ENCODE measurements at regions not wholly inside any gene's neighbourhood (a gene's known extent, or its start where the extent isn't known, plus 50 kb on each side); places are given as distances from the start of the nearest gene placed in this dataset.

DNA sequence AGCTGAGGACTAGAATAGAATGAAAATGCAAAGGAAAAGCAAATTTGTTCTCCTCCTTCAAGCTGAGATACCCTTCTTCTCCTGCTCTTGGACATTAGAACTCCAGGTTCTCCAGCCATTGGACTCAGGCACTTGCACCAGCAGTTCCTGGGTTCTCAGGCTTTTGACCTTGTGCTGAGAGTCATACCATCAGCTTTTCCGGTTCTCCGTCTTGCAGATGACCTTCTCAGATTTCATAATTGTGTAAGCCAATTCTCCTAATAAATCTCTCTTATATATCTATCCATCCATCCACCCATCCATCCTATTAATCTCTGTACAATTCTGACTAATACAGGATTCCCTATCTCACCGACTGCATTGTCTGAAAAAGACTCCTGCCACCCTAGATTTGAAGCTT, 108.3 kb downstream of the AHR start:
- TF ChIP-seq, protein P1, sequence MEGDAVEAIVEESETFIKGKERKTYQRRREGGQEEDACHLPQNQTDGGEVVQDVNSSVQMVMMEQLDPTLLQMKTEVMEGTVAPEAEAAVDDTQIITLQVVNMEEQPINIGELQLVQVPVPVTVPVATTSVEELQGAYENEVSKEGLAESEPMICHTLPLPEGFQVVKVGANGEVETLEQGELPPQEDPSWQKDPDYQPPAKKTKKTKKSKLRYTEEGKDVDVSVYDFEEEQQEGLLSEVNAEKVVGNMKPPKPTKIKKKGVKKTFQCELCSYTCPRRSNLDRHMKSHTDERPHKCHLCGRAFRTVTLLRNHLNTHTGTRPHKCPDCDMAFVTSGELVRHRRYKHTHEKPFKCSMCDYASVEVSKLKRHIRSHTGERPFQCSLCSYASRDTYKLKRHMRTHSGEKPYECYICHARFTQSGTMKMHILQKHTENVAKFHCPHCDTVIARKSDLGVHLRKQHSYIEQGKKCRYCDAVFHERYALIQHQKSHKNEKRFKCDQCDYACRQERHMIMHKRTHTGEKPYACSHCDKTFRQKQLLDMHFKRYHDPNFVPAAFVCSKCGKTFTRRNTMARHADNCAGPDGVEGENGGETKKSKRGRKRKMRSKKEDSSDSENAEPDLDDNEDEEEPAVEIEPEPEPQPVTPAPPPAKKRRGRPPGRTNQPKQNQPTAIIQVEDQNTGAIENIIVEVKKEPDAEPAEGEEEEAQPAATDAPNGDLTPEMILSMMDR (IDR thresholded peaks at IDR 0.05), result no peak
- no peak overlapping the region for H3K4me3 Mint-ChIP-seq (ENCODE audit: unreplicated experiment)
- H3K27me3 Mint-ChIP-seq (ENCODE audit: low read depth), result no peaks in the 10 kb centered on the region
- H3K36me3 Mint-ChIP-seq (ENCODE audit: low read depth), result no peaks in the 10 kb centered on the region
- peak overlapping the region; percentile 85 for H3K27ac Mint-ChIP-seq (ENCODE audit: unreplicated experiment)
- no peaks in the 10 kb centered on the region for H3K9me3 Mint-ChIP-seq (ENCODE audit: low read depth)
- H3K4me1 Mint-ChIP-seq (ENCODE audit: low read depth), result peaks cover 41% of the 10 kb centered on the region
- DNase-seq (ENCODE audit: low spot score), result no peak

DNA sequence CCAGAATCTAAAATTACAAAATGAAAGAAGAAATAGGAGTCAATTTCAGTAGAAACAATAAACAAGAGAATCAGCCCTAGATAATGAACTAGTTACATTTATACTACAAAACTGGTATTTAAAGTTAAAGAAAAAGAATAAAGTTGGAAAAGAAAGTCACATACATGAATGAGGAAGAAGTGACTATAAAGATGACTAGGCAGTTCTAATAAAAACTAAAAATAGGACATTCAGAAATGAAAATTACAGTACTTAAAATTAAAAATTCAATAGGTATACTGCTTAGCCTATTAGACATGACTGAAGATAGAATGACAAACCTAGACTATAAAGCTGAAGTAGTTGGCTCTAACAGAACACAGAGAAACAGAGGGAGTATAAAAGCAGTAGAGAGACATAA, 108.8 kb downstream of the AHR start:
- Mint-ChIP-seq H3K9me3 (ENCODE audit: low read depth) (no peaks in the 10 kb centered on the region), H3K4me1 (ENCODE audit: low read depth) (peaks cover 41% of the 10 kb centered on the region), H3K27me3 (ENCODE audit: low read depth) (no peaks in the 10 kb centered on the region), H3K4me3 (ENCODE audit: unreplicated experiment) (no peak overlapping the region), H3K36me3 (ENCODE audit: low read depth) (no peaks in the 10 kb centered on the region), H3K27ac (ENCODE audit: unreplicated experiment) (peak overlapping the region; percentile 85)
- TF ChIP-seq, protein P1 (IDR thresholded peaks at IDR 0.05), result no peak
- no peak for DNase-seq (ENCODE audit: low spot score)

DNA sequence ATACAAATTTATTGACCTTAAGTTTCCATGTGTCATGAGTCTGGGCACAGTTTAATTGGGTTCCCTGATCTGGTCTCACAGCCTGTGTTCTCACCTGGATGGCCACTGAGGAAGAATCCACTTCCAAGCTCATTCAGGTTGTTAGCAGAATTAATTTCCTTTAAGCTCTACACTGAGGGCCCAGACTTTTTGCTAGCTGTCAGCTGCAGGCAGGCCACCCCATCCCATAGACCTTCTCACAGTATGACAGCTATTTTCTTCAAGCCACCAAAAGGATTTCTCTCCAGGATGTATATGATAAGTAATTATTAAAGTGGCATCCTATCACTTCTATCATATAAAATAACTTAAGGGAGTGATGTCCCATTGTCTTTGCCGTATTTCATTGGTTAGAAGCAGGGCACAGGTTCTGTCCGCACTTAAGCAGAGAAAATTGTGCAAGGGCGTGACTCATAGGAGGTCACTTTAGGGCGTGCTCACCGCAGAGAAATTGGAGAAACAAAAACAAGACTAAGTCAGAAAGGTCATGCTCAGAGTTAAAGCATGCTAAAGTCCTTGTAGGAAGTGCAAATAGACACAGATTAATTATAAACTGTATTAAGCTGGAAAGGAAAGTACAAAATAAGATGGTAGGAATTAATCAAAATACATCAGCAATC, 109.9 kb downstream of the AHR start:
- no peak for DNase-seq (ENCODE audit: low spot score)
- TF ChIP-seq, protein P1 (IDR thresholded peaks at IDR 0.05), result no peak
- Mint-ChIP-seq H3K27ac (ENCODE audit: unreplicated experiment) (peak overlapping the region; percentile 58), H3K4me1 (ENCODE audit: low read depth) (peaks cover 36% of the 10 kb centered on the region), H3K27me3 (ENCODE audit: low read depth) (no peaks in the 10 kb centered on the region), H3K9me3 (ENCODE audit: low read depth) (no peaks in the 10 kb centered on the region), H3K4me3 (ENCODE audit: unreplicated experiment) (no peak overlapping the region), H3K36me3 (ENCODE audit: low read depth) (no peaks in the 10 kb centered on the region)

DNA sequence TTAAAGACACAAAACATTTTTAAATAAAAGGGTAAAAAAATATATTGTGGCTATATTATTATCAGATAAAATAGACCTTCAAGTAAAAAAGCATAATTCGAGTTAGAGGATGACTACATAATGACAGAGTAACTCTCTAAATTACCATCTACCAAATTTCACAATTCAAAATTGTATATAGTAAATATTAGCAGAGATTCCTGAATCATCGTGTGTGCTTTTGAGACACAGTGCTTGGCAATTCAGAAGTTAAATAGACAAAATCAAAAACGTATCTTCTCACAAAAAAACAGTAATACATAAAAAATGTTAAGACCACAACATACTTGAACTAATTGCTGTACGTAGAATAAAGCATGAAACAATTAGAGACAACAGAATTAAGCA, 110.4 kb downstream of the AHR start:
- no peak overlapping the region for H3K27ac Mint-ChIP-seq (ENCODE audit: unreplicated experiment)
- DNase-seq (ENCODE audit: low spot score), result no peak
- H3K4me1 Mint-ChIP-seq (ENCODE audit: low read depth), result peaks cover 36% of the 10 kb centered on the region
- H3K27me3 Mint-ChIP-seq (ENCODE audit: low read depth), result no peaks in the 10 kb centered on the region
- no peaks in the 10 kb centered on the region for H3K9me3 Mint-ChIP-seq (ENCODE audit: low read depth)
- H3K36me3 Mint-ChIP-seq (ENCODE audit: low read depth), result no peaks in the 10 kb centered on the region
- TF ChIP-seq, protein P1 (IDR thresholded peaks at IDR 0.05), result no peak
- H3K4me3 Mint-ChIP-seq (ENCODE audit: unreplicated experiment), result no peak overlapping the region

DNA sequence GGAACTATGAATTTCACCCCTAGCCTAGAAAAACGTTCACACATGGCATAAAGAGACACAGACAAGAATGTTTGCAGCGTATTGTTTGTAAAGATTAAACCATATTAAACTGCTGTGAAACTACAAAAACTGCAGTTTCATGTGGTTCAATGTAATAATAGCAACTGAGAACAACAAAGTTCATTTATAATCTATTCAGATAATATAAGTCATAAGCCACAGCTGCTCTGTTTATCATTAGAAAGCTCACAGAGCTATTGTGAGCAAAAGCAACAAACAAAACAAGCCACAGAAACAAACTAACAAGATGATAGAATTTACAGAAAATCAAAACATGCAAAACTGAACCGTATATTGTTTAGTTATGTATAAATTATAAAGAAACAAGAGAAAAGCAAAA, 113.5 kb downstream of the AHR start:
- Mint-ChIP-seq H3K27me3 (ENCODE audit: low read depth) (no peaks in the 10 kb centered on the region), H3K4me1 (ENCODE audit: low read depth) (peaks cover 21% of the 10 kb centered on the region), H3K36me3 (ENCODE audit: low read depth) (no peaks in the 10 kb centered on the region), H3K9me3 (ENCODE audit: low read depth) (no peaks in the 10 kb centered on the region), H3K4me3 (ENCODE audit: unreplicated experiment) (no peak overlapping the region), H3K27ac (ENCODE audit: unreplicated experiment) (no peak overlapping the region)
- DNase-seq (ENCODE audit: low spot score), result no peak
- TF ChIP-seq, protein P1 (IDR thresholded peaks at IDR 0.05), result no peak

All from chondrocyte (in vitro differentiated cells).